Osteocyte (in vitro differentiated cells): ENCODE measurements at regions not wholly inside any gene's neighbourhood (a gene's known extent, or its start where the extent isn't known, plus 50 kb on each side); places are given as distances from the start of the nearest gene placed in this dataset.
"Not testable (repeated sequence)": the region's sequence is repeated elsewhere in the genome, so short reads cannot be mapped to it uniquely, and the experiment has no call there.

Experiments used
- DNase-seq: peaks from one replicate; pipeline ENCODE4 v3.0.0; 2021; ENCODE audit warnings: mixed read lengths; ENCODE audit not compliant: unreplicated experiment; ENCODE audit errors: extremely low spot score
- H3K27ac Mint-ChIP-seq: one replicate; pipeline ENCODE4 v1.8.0; 2021; ENCODE audit warnings: mild to moderate bottlenecking, mixed read lengths; ENCODE audit not compliant: unreplicated experiment
- H3K27me3 Mint-ChIP-seq: one replicate; pipeline ENCODE4 v1.8.0; 2021; ENCODE audit warnings: mixed read lengths; ENCODE audit not compliant: unreplicated experiment
- H3K36me3 Mint-ChIP-seq: one replicate; pipeline ENCODE4 v1.8.0; 2021; ENCODE audit warnings: mixed read lengths; ENCODE audit not compliant: unreplicated experiment
- H3K4me1 Mint-ChIP-seq: one replicate; pipeline ENCODE4 v1.8.0; 2021; ENCODE audit warnings: mixed read lengths; ENCODE audit not compliant: unreplicated experiment
- H3K4me3 Mint-ChIP-seq: one replicate; pipeline ENCODE4 v1.8.0; 2021; ENCODE audit warnings: mild to moderate bottlenecking, moderate library complexity, mixed read lengths; ENCODE audit not compliant: unreplicated experiment
- H3K9me3 Mint-ChIP-seq: one replicate; pipeline ENCODE4 v1.8.0; 2021; ENCODE audit warnings: mixed read lengths; ENCODE audit not compliant: unreplicated experiment
- TF ChIP-seq, protein P1 (sequence below): fragments of 200-600 bp; sonication (generic); IDR thresholded peaks from 2 replicates; pipeline ENCODE4 v1.5.0; 2021; ENCODE audit warnings: antibody characterized with exemption, mild to moderate bottlenecking, moderate library complexity

DNA sequence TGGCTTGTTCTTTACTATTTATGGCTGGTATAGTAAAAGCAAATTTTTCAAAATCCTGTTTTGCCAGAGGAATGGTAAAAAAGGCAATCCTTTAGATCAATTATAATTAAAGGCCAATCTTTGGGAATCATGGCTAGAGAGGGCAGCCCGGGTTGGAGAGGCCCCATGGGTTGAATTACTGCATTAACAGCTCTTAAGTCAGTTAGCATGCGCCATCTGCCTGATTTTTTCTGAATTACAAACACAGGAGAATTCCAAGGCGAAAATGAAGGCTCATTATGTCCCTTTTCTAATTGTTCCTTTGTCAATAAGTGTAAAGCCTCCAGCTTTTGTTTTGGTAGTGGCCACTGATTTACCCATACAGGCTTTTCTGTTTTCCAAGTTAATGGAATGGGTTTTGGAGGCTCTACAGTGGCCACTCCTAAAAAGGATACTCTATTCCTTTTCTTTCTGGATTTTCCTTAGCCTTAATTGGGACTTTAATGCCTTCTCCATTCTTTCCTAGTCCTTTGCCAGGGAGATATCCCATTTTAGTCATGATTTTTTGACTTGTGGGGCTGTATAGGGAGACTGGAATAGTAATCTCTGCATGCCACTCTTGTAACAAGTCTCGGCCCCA is 114.9 kb upstream of the LARP1 start:
- H3K36me3 Mint-ChIP-seq, DNase-seq, H3K9me3 Mint-ChIP-seq, H3K4me1 Mint-ChIP-seq, H3K4me3 Mint-ChIP-seq, H3K27ac Mint-ChIP-seq: not testable (repeated sequence)
- peaks cover 22% of the 10 kb centered on the region for H3K27me3 Mint-ChIP-seq
- TF ChIP-seq, protein P1, sequence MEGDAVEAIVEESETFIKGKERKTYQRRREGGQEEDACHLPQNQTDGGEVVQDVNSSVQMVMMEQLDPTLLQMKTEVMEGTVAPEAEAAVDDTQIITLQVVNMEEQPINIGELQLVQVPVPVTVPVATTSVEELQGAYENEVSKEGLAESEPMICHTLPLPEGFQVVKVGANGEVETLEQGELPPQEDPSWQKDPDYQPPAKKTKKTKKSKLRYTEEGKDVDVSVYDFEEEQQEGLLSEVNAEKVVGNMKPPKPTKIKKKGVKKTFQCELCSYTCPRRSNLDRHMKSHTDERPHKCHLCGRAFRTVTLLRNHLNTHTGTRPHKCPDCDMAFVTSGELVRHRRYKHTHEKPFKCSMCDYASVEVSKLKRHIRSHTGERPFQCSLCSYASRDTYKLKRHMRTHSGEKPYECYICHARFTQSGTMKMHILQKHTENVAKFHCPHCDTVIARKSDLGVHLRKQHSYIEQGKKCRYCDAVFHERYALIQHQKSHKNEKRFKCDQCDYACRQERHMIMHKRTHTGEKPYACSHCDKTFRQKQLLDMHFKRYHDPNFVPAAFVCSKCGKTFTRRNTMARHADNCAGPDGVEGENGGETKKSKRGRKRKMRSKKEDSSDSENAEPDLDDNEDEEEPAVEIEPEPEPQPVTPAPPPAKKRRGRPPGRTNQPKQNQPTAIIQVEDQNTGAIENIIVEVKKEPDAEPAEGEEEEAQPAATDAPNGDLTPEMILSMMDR = peak; percentile 77

DNA sequence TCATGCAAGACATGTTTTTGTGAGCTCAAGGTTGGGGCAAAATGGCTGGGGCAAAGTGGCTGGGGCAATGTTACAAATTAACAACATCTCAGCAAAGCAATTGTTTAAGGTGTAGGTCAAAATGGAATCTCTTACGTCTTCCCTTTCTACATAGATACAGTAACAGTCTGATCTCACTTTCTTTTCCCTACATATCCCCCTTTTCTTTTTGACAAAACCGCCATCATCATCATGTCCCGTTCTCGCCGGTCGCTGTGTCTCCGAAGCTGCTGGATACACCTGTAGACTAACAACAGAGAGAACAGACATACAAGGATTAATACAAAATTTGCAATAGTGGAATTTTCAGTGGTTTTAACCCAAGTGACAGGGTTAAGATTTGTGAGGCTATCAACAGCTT is 118.4 kb upstream of the LARP1 start:
- H3K9me3 Mint-ChIP-seq, H3K36me3 Mint-ChIP-seq, H3K4me3 Mint-ChIP-seq, H3K4me1 Mint-ChIP-seq, DNase-seq, H3K27ac Mint-ChIP-seq: not testable (repeated sequence)
- H3K27me3 Mint-ChIP-seq = peaks cover 20% of the 10 kb centered on the region

DNA sequence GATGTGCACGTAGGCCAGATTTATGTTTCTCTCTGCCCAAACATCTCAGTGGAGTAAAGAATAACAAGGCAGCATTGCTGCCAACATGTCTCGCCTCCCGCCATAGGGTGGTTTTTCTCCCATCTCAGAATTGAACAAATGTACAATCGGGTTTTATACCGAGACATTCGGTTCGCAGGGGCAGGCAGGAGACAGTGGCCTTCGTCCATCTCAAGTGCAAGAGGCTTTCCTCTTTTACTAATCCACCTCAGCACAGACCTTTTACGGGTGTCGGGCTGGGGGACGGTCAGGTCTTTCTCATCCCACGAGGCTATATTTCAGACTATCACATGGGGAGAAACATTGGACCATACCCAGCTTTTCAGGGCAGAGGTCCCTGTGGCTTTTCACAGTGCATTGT is 118.9 kb upstream of the LARP1 start:
- H3K27me3 Mint-ChIP-seq = peaks cover 18% of the 10 kb centered on the region
- not testable (repeated sequence) for DNase-seq, H3K4me3 Mint-ChIP-seq, H3K27ac Mint-ChIP-seq, H3K9me3 Mint-ChIP-seq, H3K4me1 Mint-ChIP-seq, H3K36me3 Mint-ChIP-seq

DNA sequence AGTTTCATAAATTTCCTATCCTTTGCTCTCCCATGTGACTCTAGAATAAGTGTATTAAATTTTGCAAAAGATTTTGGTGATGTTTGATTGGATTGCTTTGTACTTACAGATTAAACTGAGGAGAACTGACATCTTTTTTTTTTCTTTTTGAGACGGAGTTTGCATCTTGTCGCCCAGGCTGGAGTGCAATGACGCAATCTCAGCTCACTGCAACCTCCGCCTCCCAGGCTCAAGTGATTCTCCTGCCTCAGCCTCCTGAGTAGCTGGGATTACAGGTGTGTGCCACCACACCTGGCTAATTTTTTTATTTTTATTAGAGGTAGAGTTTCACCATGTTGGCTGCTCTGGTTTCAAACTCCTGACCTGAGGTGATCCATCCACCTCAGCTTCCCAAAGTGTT is 121.4 kb upstream of the LARP1 start:
- not testable (repeated sequence) for H3K9me3 Mint-ChIP-seq, H3K4me3 Mint-ChIP-seq, H3K36me3 Mint-ChIP-seq, H3K27ac Mint-ChIP-seq, H3K4me1 Mint-ChIP-seq, DNase-seq
- H3K27me3 Mint-ChIP-seq = peaks cover 21% of the 10 kb centered on the region

DNA sequence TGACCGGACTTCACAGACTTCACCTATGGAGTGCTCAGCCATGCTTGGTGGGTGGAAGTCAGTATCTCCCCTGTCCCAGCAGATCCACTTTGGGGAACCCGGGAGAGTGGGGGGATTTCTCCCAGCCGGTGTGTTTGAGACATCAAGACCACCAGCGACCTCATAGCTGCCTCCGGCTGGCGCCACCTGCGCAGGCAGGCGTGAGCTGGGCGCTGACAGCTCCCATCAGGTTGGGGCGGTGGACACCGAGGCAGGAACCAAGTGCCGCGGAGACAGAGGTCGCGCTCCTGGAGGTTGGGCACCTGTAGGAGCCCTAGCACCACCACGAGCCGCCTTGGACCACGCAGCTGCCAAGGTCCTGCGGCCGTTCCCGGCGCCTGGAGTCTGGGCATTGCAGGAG is 124.0 kb upstream of the LARP1 start:
- no peaks in the 10 kb centered on the region for H3K36me3 Mint-ChIP-seq
- H3K27me3 Mint-ChIP-seq = peaks cover 16% of the 10 kb centered on the region
- H3K4me3 Mint-ChIP-seq = no peak overlapping the region
- no peaks in the 10 kb centered on the region for H3K4me1 Mint-ChIP-seq
- TF ChIP-seq, protein P1 = no peak
- no peaks in the 10 kb centered on the region for H3K9me3 Mint-ChIP-seq
- no peak for DNase-seq
- no peak overlapping the region for H3K27ac Mint-ChIP-seq

DNA sequence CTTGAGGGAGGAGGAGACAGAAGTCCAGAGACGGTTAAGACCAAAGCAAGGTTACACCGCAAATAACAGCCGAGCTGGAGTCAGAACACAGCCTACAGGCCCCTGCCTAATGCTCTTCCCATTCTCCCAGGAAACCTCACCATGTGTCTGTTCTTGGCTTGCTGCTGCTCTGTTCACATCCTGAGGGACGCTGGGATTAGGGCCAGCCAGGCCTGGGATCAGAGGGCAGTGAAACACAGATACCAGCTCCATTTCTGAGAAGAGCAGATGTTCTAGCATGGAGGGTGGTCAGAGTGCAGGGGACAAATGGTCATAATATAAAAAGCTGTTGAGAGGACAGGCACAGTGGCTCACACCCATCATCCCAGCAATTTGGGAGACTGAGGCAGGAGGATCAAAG is 124.8 kb upstream of the LARP1 start:
- Mint-ChIP-seq H3K9me3 (no peaks in the 10 kb centered on the region), H3K27me3 (peaks cover 12% of the 10 kb centered on the region), H3K36me3 (no peaks in the 10 kb centered on the region), H3K27ac (no peak overlapping the region), H3K4me3 (no peak overlapping the region), H3K4me1 (no peaks in the 10 kb centered on the region)
- DNase-seq = no peak
- TF ChIP-seq, protein P1 = no peak

DNA sequence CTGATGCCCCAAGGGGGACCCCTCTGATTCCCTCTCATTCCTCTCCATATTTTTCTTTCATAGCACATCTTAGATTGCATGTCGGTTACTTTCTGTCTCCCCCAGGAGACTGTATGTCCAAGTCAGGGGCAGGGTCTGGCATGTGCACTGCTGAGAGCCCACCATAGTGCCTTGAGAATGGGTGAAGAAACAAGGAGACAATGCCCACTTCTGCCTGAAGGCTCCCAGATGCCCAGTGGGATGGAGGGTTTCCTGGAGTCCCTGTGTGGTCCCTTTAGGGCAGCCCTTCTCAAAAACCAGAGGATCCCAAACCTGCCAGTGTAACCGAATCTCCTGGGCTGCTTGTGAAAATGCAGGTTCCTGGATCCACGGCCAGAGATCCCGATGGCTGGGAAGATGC is 126.5 kb upstream of the LARP1 start:
- no peaks in the 10 kb centered on the region for H3K4me1 Mint-ChIP-seq
- H3K27me3 Mint-ChIP-seq = peaks cover 15% of the 10 kb centered on the region
- H3K4me3 Mint-ChIP-seq = no peak overlapping the region
- TF ChIP-seq, protein P1 = no peak
- no peaks in the 10 kb centered on the region for H3K9me3 Mint-ChIP-seq
- H3K36me3 Mint-ChIP-seq = no peaks in the 10 kb centered on the region
- DNase-seq = no peak
- no peak overlapping the region for H3K27ac Mint-ChIP-seq
